ENCODE measurements at regions not wholly inside any gene's neighbourhood (a gene's known extent, or its start where the extent isn't known, plus 50 kb on each side); places are given as distances from the start of the nearest gene placed in this dataset.

DNA sequence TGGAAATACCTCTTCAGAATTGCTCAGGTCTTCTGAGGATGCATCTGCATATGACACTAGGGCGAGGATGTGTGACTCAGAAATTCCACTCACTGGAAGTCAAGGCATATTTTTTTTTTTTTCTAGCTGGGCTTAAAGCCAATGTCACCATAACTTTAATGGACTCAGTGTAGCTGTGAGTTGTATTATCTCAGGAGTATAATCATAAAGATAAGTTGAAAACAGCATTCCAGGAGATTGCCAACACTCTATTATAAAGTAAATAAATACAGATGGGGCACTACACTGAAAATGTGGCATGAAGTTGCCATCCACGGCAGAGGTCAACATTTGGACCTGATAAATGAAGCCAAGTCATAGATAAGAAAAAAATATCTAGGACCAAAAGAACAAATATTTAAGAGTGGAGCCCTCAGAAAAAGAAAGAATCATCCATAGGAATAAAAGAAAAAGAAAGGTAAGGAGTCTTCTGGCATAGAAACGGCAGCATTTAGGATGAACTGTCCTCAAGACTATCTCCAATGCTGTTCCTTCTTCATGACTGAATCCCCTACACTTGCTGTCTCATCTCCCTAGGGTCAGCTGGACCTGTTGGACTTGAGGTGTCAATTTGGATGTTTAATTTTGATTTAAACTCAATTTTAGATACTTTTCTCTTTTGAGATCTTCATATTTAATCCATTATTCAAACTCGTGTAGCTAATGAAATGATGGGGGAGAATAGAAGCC lies 72.9 kb upstream of the CAV2 start:
- Mint-ChIP-seq H3K4me1 (peaks cover 9% of the 10 kb centered on the region; the same call in 2 of the 3 replicates), H3K27me3 (ENCODE audit: insufficient read depth, low read depth, poor library complexity) (no peaks in the 10 kb centered on the region), H3K4me3 (no peak overlapping the region), H3K27ac (no peak overlapping the region), H3K9me3 (no peaks in the 10 kb centered on the region), H3K36me3 (ENCODE audit: low read depth) (no peaks in the 10 kb centered on the region)
- no peak overlapping the region for H2AFZ ChIP-seq
- ATAC-seq: no peak
- no peak for DNase-seq (ENCODE audit: low spot score)
- no peaks in the 10 kb centered on the region for H4K20me1 ChIP-seq (replicated peaks; ENCODE audit: insufficient read depth)
- no peak overlapping the region for H3K27ac ChIP-seq (ENCODE audit: low read depth)
- no peaks in the 10 kb centered on the region for H3F3A ChIP-seq (replicated peaks; ENCODE audit: low read depth)
- H3K9me2 ChIP-seq (ENCODE audit: insufficient read depth): no peaks in the 10 kb centered on the region
- H3K36me3 ChIP-seq (ENCODE audit: insufficient read depth): no peaks in the 10 kb centered on the region
- H3K4me1 ChIP-seq (ENCODE audit: insufficient read depth): peaks cover 16% of the 10 kb centered on the region
- H3K4me3 ChIP-seq: no peak overlapping the region
- no peaks in the 10 kb centered on the region for H3K79me2 ChIP-seq (replicated peaks; ENCODE audit: insufficient read depth)
- H3K4me2 ChIP-seq: no peak overlapping the region
- TF ChIP-seq, protein P1, sequence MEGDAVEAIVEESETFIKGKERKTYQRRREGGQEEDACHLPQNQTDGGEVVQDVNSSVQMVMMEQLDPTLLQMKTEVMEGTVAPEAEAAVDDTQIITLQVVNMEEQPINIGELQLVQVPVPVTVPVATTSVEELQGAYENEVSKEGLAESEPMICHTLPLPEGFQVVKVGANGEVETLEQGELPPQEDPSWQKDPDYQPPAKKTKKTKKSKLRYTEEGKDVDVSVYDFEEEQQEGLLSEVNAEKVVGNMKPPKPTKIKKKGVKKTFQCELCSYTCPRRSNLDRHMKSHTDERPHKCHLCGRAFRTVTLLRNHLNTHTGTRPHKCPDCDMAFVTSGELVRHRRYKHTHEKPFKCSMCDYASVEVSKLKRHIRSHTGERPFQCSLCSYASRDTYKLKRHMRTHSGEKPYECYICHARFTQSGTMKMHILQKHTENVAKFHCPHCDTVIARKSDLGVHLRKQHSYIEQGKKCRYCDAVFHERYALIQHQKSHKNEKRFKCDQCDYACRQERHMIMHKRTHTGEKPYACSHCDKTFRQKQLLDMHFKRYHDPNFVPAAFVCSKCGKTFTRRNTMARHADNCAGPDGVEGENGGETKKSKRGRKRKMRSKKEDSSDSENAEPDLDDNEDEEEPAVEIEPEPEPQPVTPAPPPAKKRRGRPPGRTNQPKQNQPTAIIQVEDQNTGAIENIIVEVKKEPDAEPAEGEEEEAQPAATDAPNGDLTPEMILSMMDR (conservative IDR thresholded peaks at IDR 0.05; ENCODE audit: low read depth in 2 of 2): no peak
- TF ChIP-seq ZNF114 (CRISPR knock-in tag; IDR thresholded peaks at IDR 0.05): no peak
- no peak for TF ChIP-seq ZNF331 (CRISPR knock-in tag; IDR thresholded peaks at IDR 0.05; ENCODE audit: low read depth)
- TF ChIP-seq, protein P2, sequence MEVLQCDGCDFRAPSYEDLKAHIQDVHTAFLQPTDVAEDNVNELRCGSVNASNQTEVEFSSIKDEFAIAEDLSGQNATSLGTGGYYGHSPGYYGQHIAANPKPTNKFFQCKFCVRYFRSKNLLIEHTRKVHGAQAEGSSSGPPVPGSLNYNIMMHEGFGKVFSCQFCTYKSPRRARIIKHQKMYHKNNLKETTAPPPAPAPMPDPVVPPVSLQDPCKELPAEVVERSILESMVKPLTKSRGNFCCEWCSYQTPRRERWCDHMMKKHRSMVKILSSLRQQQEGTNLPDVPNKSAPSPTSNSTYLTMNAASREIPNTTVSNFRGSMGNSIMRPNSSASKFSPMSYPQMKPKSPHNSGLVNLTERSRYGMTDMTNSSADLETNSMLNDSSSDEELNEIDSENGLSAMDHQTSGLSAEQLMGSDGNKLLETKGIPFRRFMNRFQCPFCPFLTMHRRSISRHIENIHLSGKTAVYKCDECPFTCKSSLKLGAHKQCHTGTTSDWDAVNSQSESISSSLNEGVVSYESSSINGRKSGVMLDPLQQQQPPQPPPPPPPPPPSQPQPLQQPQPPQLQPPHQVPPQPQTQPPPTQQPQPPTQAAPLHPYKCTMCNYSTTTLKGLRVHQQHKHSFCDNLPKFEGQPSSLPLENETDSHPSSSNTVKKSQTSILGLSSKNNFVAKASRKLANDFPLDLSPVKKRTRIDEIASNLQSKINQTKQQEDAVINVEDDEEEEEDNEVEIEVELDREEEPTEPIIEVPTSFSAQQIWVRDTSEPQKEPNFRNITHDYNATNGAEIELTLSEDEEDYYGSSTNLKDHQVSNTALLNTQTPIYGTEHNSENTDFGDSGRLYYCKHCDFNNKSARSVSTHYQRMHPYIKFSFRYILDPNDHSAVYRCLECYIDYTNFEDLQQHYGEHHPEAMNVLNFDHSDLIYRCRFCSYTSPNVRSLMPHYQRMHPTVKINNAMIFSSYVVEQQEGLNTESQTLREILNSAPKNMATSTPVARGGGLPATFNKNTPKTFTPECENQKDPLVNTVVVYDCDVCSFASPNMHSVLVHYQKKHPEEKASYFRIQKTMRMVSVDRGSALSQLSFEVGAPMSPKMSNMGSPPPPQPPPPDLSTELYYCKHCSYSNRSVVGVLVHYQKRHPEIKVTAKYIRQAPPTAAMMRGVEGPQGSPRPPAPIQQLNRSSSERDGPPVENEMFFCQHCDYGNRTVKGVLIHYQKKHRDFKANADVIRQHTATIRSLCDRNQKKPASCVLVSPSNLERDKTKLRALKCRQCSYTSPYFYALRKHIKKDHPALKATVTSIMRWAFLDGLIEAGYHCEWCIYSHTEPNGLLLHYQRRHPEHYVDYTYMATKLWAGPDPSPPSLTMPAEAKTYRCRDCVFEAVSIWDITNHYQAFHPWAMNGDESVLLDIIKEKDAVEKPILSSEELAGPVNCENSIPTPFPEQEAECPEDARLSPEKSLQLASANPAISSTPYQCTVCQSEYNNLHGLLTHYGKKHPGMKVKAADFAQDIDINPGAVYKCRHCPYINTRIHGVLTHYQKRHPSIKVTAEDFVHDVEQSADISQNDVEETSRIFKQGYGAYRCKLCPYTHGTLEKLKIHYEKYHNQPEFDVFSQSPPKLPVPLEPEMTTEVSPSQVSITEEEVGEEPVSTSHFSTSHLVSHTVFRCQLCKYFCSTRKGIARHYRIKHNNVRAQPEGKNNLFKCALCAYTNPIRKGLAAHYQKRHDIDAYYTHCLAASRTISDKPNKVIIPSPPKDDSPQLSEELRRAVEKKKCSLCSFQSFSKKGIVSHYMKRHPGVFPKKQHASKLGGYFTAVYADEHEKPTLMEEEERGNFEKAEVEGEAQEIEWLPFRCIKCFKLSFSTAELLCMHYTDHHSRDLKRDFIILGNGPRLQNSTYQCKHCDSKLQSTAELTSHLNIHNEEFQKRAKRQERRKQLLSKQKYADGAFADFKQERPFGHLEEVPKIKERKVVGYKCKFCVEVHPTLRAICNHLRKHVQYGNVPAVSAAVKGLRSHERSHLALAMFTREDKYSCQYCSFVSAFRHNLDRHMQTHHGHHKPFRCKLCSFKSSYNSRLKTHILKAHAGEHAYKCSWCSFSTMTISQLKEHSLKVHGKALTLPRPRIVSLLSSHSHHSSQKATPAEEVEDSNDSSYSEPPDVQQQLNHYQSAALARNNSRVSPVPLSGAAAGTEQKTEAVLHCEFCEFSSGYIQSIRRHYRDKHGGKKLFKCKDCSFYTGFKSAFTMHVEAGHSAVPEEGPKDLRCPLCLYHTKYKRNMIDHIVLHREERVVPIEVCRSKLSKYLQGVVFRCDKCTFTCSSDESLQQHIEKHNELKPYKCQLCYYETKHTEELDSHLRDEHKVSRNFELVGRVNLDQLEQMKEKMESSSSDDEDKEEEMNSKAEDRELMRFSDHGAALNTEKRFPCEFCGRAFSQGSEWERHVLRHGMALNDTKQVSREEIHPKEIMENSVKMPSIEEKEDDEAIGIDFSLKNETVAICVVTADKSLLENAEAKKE (CRISPR knock-in tag; IDR thresholded peaks at IDR 0.05): no peak
- no peak for TF ChIP-seq EZH2 (IDR thresholded peaks at IDR 0.05; ENCODE audit: low read depth, unreplicated experiment)
- no peak for TF ChIP-seq JUNB (IDR thresholded peaks at IDR 0.05; ENCODE audit: unreplicated experiment)
- TF ChIP-seq, protein P3, sequence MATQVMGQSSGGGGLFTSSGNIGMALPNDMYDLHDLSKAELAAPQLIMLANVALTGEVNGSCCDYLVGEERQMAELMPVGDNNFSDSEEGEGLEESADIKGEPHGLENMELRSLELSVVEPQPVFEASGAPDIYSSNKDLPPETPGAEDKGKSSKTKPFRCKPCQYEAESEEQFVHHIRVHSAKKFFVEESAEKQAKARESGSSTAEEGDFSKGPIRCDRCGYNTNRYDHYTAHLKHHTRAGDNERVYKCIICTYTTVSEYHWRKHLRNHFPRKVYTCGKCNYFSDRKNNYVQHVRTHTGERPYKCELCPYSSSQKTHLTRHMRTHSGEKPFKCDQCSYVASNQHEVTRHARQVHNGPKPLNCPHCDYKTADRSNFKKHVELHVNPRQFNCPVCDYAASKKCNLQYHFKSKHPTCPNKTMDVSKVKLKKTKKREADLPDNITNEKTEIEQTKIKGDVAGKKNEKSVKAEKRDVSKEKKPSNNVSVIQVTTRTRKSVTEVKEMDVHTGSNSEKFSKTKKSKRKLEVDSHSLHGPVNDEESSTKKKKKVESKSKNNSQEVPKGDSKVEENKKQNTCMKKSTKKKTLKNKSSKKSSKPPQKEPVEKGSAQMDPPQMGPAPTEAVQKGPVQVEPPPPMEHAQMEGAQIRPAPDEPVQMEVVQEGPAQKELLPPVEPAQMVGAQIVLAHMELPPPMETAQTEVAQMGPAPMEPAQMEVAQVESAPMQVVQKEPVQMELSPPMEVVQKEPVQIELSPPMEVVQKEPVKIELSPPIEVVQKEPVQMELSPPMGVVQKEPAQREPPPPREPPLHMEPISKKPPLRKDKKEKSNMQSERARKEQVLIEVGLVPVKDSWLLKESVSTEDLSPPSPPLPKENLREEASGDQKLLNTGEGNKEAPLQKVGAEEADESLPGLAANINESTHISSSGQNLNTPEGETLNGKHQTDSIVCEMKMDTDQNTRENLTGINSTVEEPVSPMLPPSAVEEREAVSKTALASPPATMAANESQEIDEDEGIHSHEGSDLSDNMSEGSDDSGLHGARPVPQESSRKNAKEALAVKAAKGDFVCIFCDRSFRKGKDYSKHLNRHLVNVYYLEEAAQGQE (IDR thresholded peaks at IDR 0.05; ENCODE audit: unreplicated experiment): no peak
- no peak for TF ChIP-seq STAT1 (IDR thresholded peaks at IDR 0.05; ENCODE audit: unreplicated experiment)
- TF ChIP-seq NANOG (IDR thresholded peaks at IDR 0.05; ENCODE audit: borderline replicate concordance): no peak
- TF ChIP-seq, protein P4, sequence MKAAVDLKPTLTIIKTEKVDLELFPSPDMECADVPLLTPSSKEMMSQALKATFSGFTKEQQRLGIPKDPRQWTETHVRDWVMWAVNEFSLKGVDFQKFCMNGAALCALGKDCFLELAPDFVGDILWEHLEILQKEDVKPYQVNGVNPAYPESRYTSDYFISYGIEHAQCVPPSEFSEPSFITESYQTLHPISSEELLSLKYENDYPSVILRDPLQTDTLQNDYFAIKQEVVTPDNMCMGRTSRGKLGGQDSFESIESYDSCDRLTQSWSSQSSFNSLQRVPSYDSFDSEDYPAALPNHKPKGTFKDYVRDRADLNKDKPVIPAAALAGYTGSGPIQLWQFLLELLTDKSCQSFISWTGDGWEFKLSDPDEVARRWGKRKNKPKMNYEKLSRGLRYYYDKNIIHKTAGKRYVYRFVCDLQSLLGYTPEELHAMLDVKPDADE (IDR thresholded peaks at IDR 0.05): no peak
- TF ChIP-seq EZH2phosphoT487 (IDR thresholded peaks at IDR 0.05; ENCODE audit: unreplicated experiment): no peak
- no peak for TF ChIP-seq POLR2AphosphoS5 (IDR thresholded peaks at IDR 0.05; ENCODE audit: low read depth)
- TF ChIP-seq CREB1 (CRISPR knock-in tag; IDR thresholded peaks at IDR 0.05; ENCODE audit: low read depth): no peak
- H3K27me3 ChIP-seq (ENCODE audit: insufficient read depth): no peaks in the 10 kb centered on the region

Data from GM23338 (cell line).